LNCaP clone FGC (cell line): ENCODE measurements at regions not wholly inside any gene's neighbourhood (a gene's known extent, or its start where the extent isn't known, plus 50 kb on each side); places are given as distances from the start of the nearest gene placed in this dataset.

Experiments used
- DNase-seq: peaks from one replicate; pipeline ENCODE4 v3.0.0-alpha.2; 2011; ENCODE audit warnings: low read depth
- H3K4me3 ChIP-seq: 2 replicates; pipeline ENCODE4 v1.5.1; 2011; ENCODE audit warnings: mild to moderate bottlenecking, low read depth, low read length, control low read depth
- TF ChIP-seq, protein P1 (sequence below): IDR thresholded peaks from 2 replicates; pipeline ENCODE4 v1.5.1; 2012; ENCODE audit warnings: mild to moderate bottlenecking; ENCODE audit not compliant: control insufficient read depth, insufficient read depth; ENCODE audit errors: extremely low read depth

DNA sequence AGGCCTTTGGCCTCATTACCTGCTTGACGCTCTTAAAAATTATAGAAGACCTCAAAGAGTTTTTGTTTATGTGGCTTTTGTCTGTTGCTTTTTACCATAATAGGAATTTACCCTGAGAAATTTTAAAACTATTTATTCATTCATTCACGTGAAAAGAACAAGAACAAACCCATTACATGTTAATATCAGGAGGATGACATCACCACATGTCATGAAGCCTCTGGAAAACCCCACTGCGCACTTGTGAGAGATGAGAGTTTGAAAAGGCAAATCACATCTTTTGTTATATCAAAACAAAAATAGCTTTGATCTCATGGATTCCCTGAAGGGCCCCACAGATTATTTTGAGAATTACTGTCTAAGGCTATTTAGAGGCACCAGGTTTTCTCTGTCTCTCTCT is 61.3 kb upstream of the EYA2 start:
- H3K4me3 ChIP-seq = no peak overlapping the region
- TF ChIP-seq, protein P1, sequence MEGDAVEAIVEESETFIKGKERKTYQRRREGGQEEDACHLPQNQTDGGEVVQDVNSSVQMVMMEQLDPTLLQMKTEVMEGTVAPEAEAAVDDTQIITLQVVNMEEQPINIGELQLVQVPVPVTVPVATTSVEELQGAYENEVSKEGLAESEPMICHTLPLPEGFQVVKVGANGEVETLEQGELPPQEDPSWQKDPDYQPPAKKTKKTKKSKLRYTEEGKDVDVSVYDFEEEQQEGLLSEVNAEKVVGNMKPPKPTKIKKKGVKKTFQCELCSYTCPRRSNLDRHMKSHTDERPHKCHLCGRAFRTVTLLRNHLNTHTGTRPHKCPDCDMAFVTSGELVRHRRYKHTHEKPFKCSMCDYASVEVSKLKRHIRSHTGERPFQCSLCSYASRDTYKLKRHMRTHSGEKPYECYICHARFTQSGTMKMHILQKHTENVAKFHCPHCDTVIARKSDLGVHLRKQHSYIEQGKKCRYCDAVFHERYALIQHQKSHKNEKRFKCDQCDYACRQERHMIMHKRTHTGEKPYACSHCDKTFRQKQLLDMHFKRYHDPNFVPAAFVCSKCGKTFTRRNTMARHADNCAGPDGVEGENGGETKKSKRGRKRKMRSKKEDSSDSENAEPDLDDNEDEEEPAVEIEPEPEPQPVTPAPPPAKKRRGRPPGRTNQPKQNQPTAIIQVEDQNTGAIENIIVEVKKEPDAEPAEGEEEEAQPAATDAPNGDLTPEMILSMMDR = no peak
- no peak for DNase-seq

DNA sequence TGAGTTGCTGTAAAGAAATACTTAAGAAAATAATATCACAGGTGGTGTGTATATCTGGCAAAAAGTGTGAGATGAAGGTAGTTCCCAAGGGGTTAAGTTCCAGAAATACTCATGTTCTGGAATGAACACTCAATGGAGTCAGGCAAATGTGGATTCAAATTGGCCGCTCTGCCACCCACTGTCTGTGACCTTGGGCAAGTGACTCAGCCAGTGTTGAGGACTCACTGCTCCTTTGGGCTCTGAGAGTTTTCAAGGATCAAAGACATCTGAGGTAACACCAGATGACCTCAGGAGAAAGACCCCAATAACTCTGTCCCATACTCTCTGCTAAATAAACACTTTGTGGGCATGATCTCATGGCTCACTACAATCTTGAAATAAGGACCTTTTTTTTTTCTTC is 59.2 kb upstream of the EYA2 start:
- TF ChIP-seq, protein P1 = no peak
- no peak for DNase-seq
- H3K4me3 ChIP-seq = no peak overlapping the region

DNA sequence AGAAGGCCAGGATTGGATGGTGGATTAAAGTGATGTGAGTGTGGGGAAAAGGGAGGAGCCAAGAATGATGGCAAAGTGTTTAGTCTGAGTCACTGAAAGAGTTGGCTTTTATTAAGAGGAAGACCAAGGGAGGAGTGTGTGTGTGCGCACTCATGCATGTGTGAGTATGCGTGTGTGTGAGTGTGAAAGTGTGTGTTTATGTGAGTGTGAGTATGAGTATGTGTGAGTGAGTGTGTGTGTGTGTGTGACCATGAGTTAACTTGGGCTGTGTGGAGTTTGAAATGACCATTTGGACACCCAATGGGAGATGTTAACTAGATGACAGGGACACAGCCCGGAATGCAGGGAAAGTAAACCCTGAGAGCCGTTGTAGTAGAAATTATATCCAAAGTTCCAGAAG is 57.6 kb upstream of the EYA2 start:
- H3K4me3 ChIP-seq = no peak overlapping the region

DNA sequence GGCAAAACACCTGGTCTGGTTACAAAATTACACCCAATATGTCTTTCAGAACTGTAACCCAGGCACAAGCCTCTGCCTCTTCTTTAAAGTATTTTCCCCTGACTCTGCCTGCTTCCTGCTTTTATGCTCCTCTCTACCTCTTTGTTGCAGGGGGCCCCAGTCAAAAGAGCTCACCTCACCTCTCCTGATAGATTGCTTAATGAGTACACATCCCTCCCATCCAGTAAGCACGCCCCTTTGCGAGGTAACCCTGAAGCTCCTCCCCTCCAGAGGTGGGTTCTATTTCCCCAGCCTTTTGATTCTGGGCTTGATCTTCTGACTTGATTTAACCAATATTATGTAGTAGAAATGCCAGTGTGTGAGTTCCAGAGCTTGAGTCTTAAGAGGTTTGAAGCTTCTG is 56.6 kb upstream of the EYA2 start:
- TF ChIP-seq, protein P1 = no peak
- no peak overlapping the region for H3K4me3 ChIP-seq
- DNase-seq = no peak

More for the DNA sequence above, 57.6 kb upstream of the EYA2 start:
- no peak for DNase-seq
- TF ChIP-seq, protein P1 = no peak

DNA sequence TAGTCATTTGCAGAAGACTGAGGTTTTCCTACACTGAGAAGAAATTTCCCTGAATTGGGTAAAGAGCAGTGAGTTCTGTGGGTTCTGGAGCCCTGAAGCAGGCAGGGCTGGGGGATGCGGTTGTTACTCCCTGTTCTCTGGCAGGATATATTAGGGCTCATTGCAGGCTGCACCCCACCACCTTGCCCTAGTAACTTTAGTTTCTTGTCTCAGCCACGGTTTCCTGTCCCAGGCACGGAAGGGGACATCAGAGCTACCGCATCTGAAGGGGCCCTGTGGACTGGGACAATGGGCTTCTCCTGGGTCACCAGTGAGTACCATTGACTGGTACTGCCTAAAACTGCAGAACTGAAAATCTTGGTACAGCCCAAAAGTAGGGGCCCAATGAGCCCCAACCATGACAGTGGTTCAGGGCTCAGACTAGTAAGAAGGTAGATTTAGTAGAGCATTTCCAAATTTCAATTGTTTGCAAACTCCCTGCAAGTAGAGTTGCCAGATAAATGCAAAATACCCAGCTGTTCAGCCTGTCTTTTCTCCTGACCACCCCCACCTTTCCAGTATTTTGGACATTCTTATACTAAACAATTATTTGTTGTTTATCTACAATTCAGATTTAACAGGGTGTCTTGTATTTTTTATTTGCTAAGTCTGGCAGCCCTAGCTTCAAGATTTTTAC is 54.5 kb upstream of the EYA2 start:
- no peak overlapping the region for H3K4me3 ChIP-seq
- no peak for DNase-seq
- TF ChIP-seq, protein P1 = no peak
